Liver (tissue), 8 donors: ENCODE measurements at regions not wholly inside any gene's neighbourhood (a gene's known extent, or its start where the extent isn't known, plus 50 kb on each side); places are given as distances from the start of the nearest gene placed in this dataset.

Experiments used
- DNase-seq: peaks from one replicate; pipeline ENCODE4 v3.0.0-alpha.2; 2017; ENCODE audit warnings: low spot score
- H3K27ac ChIP-seq, 2 donors: one replicate each; pipeline ENCODE4 v1.7.0; 2013; ENCODE audit warnings: inconsistent platforms in 2 of 2, low read length in 2 of 2, control low read depth in 1 of 2, low read depth in 1 of 2, mild to moderate bottlenecking in 1 of 2
- H3K27me3 ChIP-seq, 4 donors: one replicate each; pipeline versions ENCODE4 v1.6.1 to v1.7.0; 2013; ENCODE audit warnings: low read length in 3 of 4, inconsistent platforms in 1 of 4, mild to moderate bottlenecking in 1 of 4, moderate library complexity in 1 of 4; ENCODE audit not compliant: control insufficient read depth in 4 of 4, insufficient read depth in 4 of 4
- H3K36me3 ChIP-seq, 4 donors: one replicate each; pipeline versions ENCODE4 v1.6.1 to v1.7.0; 2013; ENCODE audit warnings: low read length in 3 of 4, mild to moderate bottlenecking in 3 of 4, low read depth in 1 of 4, moderate library complexity in 1 of 4; ENCODE audit not compliant: control insufficient read depth in 4 of 4, insufficient read depth in 3 of 4
- H3K4me1 ChIP-seq, 4 donors: one replicate each; pipeline versions ENCODE4 v1.6.1 to v1.7.0; 2013; ENCODE audit warnings: low read length in 3 of 4, mild to moderate bottlenecking in 3 of 4, moderate library complexity in 1 of 4; ENCODE audit not compliant: control insufficient read depth in 4 of 4, insufficient read depth in 4 of 4
- H3K4me3 ChIP-seq, 3 donors: one replicate each; pipeline versions ENCODE4 v1.6.1 to v1.7.0; 2013; ENCODE audit warnings: low read length in 3 of 3, control low read depth in 1 of 3, low read depth in 1 of 3, mild to moderate bottlenecking in 1 of 3
- H3K9ac ChIP-seq, 2 donors: one replicate each; pipeline ENCODE4 v1.7.0; 2013; ENCODE audit warnings: low read length in 2 of 2, mild to moderate bottlenecking in 2 of 2, moderate library complexity in 2 of 2, control low read depth in 1 of 2, low read depth in 1 of 2
- H3K9me3 ChIP-seq, 4 donors: one replicate each; pipeline versions ENCODE4 v1.6.1 to v1.7.0; 2013; ENCODE audit warnings: low read length in 3 of 4; ENCODE audit not compliant: control insufficient read depth in 4 of 4
- CTCF ChIP-seq: fragments of 150-350 bp; IDR thresholded peaks from 2 replicates; pipeline ENCODE4 v1.5.1; 2017; ENCODE audit warnings: improper control_type of control experiment, low read depth, low read length; ENCODE audit not compliant: missing input control
- EGR1 ChIP-seq, 2 donors: IDR thresholded peaks; 2 replicates each; pipeline ENCODE4 v1.6.1; 2016 to 2018; ENCODE audit warnings: antibody characterized with exemption in 2 of 2, low read depth in 2 of 2
- FOXA2 ChIP-seq: IDR thresholded peaks from 2 replicates; pipeline ENCODE4 v1.6.1; 2016; ENCODE audit warnings: antibody characterized with exemption
- GABPA ChIP-seq, 2 donors: IDR thresholded peaks in 1 of 2; conservative IDR thresholded peaks in 1 of 2; 2 replicates each; pipeline ENCODE4 v1.6.1; 2016; ENCODE audit warnings: antibody characterized with exemption in 2 of 2, mild to moderate bottlenecking in 1 of 2, moderate library complexity in 1 of 2
- HNF4A ChIP-seq, 2 donors: conservative IDR thresholded peaks; 2 replicates each; pipeline ENCODE4 v1.6.1; 2016; ENCODE audit warnings: antibody characterized with exemption in 2 of 2, mild to moderate bottlenecking in 2 of 2
- JUND ChIP-seq, 2 donors: IDR thresholded peaks; 2 replicates each; pipeline ENCODE4 v1.6.1; 2016; ENCODE audit warnings: antibody characterized with exemption in 2 of 2
- NR2F2 ChIP-seq: IDR thresholded peaks from 2 replicates; pipeline ENCODE4 v1.6.1; 2016; ENCODE audit warnings: antibody characterized with exemption
- RAD21 ChIP-seq, 2 donors: IDR thresholded peaks; 2 replicates each; pipeline ENCODE4 v1.6.1; 2016; ENCODE audit warnings: antibody characterized with exemption in 2 of 2, mild to moderate bottlenecking in 2 of 2
- TAF1 ChIP-seq: conservative IDR thresholded peaks from 2 replicates; pipeline ENCODE4 v1.6.1; 2016; ENCODE audit warnings: antibody characterized with exemption, mild to moderate bottlenecking
- WGBS: extraction: QIAGEN DNeasy Blood & Tissue Kit; methylation state at CpG from one replicate; pipeline ENCODE4 v1.1.7; 2013; 5-methylcytosine and 5-hydroxymethylcytosine counted together
- TF ChIP-seq, protein P1 (sequence below): IDR thresholded peaks from 2 replicates; pipeline ENCODE4 v1.6.1; 2016; ENCODE audit warnings: antibody characterized with exemption
- donor health status: healthy.
- donor health status: healthy.
- donor health status: healthy.
- donor health status: healthy.
- donor health status: healthy.

DNA sequence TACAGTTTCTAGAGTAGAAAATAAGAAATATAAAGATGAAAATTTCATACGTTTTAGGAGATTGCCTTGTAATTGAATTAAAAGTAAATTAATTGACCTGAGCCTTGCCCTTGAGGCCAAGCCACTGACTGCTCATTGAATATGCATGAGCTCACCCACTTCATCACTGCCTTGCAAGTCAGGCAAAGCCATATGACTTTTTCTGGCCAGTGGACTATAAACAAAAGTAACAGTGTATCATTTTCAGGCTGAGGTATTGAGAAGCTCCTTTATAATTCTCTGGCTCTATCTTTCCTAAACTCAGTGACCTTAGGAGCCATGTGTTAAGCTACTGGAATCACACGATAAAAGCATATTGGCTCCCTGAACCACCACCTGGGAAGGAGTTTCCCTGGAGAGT, 369.3 kb downstream of the NUAK1 start:
- Histone ChIP-seq H3K4me3 (no peak overlapping the region), H3K9me3 (no peaks in the 10 kb centered on the region), H3K27ac (no peak overlapping the region), H3K27me3 (no peaks in the 10 kb centered on the region), H3K4me1 (no peaks in the 10 kb centered on the region), H3K36me3 (no peaks in the 10 kb centered on the region), H3K9ac (no peak overlapping the region)
- WGBS: 73% methylated on average over 2 of the region's 2 CpGs
- no peak for TF ChIP-seq FOXA2
- DNase-seq: no peak

GRCh38 chr12:105773471-105773870, 365.3 kb downstream of the NUAK1 start:
- Histone ChIP-seq H3K36me3 (no peaks in the 10 kb centered on the region), H3K9ac (no peak overlapping the region), H3K27me3 (no peaks in the 10 kb centered on the region), H3K27ac (no peak overlapping the region), H3K4me3 (no peak overlapping the region), H3K4me1 (no peaks in the 10 kb centered on the region), H3K9me3 (no peaks in the 10 kb centered on the region)
- TF ChIP-seq JUND (IDR thresholded peaks at IDR 0.05) (no peak), FOXA2 (no peak), RAD21 (IDR thresholded peaks at IDR 0.05) (no peak)
- no peak for DNase-seq
- WGBS: 78% methylated on average over 2 of the region's 2 CpGs

DNA sequence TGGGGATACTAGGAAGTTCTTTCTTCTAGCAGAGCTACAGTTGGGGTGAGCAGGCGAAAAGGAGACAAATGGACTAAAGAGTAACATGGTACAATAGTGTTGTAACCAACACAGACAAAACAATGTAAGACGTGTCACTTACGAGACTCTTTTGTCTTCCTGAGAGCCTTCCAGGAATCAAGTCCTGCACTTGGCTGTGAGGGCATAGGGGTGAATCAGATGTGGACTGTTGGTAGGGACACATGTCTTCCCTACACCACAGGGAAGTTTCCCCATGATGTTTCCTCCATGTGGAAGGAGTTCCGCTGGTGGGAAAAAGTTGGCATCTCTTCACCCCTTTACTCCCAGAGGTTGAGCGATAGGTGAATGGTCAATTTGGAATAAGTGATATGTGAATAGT, 364.7 kb downstream of the NUAK1 start:
- no peaks in the 10 kb centered on the region for H3K36me3 ChIP-seq
- no peak overlapping the region for H3K27ac ChIP-seq
- H3K27me3 ChIP-seq: no peaks in the 10 kb centered on the region
- no peak for DNase-seq
- H3K9me3 ChIP-seq: no peaks in the 10 kb centered on the region
- 74% methylated on average over 5 of the region's 5 CpGs for WGBS
- no peak for TF ChIP-seq JUND (IDR thresholded peaks at IDR 0.05)
- TF ChIP-seq EGR1 (IDR thresholded peaks at IDR 0.05; ENCODE audit: low read depth in 2 of 2): no peak
- H3K4me1 ChIP-seq: no peaks in the 10 kb centered on the region
- H3K4me3 ChIP-seq: no peak overlapping the region
- H3K9ac ChIP-seq: no peak overlapping the region

- 76% methylated on average over 3 of the region's 3 CpGs for WGBS
- no peaks in the 10 kb centered on the region for H3K4me1 ChIP-seq
- no peak for DNase-seq
- no peaks in the 10 kb centered on the region for H3K9me3 ChIP-seq
- no peaks in the 10 kb centered on the region for H3K27me3 ChIP-seq
- TF ChIP-seq CTCF (peak; percentile 10), GABPA (IDR thresholded peaks at IDR 0.05 in 1 of 2, conservative IDR thresholded peaks at IDR 0.05 in 1 of 2) (no peak), EGR1 (IDR thresholded peaks at IDR 0.05; ENCODE audit: low read depth in 2 of 2) (no peak), TAF1 (no peak), HNF4A (conservative IDR thresholded peaks at IDR 0.05) (no peak), RAD21 (IDR thresholded peaks at IDR 0.05) (peak; percentile 53 to 65), NR2F2 (no peak), JUND (IDR thresholded peaks at IDR 0.05) (no peak)
- TF ChIP-seq, protein P1, sequence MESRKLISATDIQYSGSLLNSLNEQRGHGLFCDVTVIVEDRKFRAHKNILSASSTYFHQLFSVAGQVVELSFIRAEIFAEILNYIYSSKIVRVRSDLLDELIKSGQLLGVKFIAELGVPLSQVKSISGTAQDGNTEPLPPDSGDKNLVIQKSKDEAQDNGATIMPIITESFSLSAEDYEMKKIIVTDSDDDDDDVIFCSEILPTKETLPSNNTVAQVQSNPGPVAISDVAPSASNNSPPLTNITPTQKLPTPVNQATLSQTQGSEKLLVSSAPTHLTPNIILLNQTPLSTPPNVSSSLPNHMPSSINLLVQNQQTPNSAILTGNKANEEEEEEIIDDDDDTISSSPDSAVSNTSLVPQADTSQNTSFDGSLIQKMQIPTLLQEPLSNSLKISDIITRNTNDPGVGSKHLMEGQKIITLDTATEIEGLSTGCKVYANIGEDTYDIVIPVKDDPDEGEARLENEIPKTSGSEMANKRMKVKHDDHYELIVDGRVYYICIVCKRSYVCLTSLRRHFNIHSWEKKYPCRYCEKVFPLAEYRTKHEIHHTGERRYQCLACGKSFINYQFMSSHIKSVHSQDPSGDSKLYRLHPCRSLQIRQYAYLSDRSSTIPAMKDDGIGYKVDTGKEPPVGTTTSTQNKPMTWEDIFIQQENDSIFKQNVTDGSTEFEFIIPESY: no peak
- H3K27ac ChIP-seq: no peak overlapping the region
- H3K36me3 ChIP-seq: no peaks in the 10 kb centered on the region
- H3K4me3 ChIP-seq: no peak overlapping the region
- H3K9ac ChIP-seq: no peak overlapping the region
These were observed 363.4 kb downstream of the NUAK1 start for GRCh38 chr12:105775343-105775742.
